HepG2 (cell line): ENCODE measurements at regions not wholly inside any gene's neighbourhood (a gene's known extent, or its start where the extent isn't known, plus 50 kb on each side); places are given as distances from the start of the nearest gene placed in this dataset.

Experiments used
- ATAC-seq: fragments of 200-7000 bp; cut with Tn5 transposase; 3 replicates; pipeline ENCODE4 v1.9.1; 2020; ENCODE audit warnings: mild to moderate bottlenecking, moderate library complexity
- BruUV-seq: library from RNA; stranded (reverse); fragments of 400-500 nt; replicated peaks from 2 replicates; lab custom pipeline; 2021; lab: Mats Ljungman, UMichigan
- CTCF ChIA-PET: fragments of 300-600 bp; formaldehyde crosslinking; extraction: SDS; loops from one replicate; lab custom pipeline; 2021; ENCODE audit warnings: low total read pairs, inconsistent platforms, low intra/inter-chr PET ratio; lab: Yijun Ruan, JAX
- POLR2A ChIA-PET: fragments of 350-600 bp; sonication (Branson Sonifier 250); formaldehyde crosslinking; loops from one replicate; lab custom pipeline; 2020; ENCODE audit warnings: antibody characterized with exemption, inconsistent platforms; lab: Yijun Ruan, JAX
- DNase-seq: peaks from one replicate; pipeline ENCODE4 v3.0.0-alpha.2; 2015; ENCODE audit warnings: low spot score
- FAIRE-seq: peaks from 3 replicates; lab custom pipeline; 2011; peaks lifted over from hg19 to GRCh38; lab: Jason Lieb, UNC
- H2AFZ ChIP-seq: one replicate; pipeline ENCODE4 v1.6.1; 2011; ENCODE audit warnings: low read length, inconsistent platforms
- H3K27ac ChIP-seq: fragments of 300-600 bp; 3 replicates; pipeline ENCODE4 v1.8.0; 2011; ENCODE audit warnings: mixed run types, mild to moderate bottlenecking, mixed read lengths, low read length, inconsistent platforms; ENCODE audit not compliant: insufficient read depth; ENCODE audit errors: extremely low read length
- H3K27me3 ChIP-seq, 2 experiments: fragments of 200-600 bp in 1 of 2; 2 replicates in 1 of 2; 3 replicates in 1 of 2; pipeline versions ENCODE4 v1.6.0 to v1.8.0; 2011; ENCODE audit warnings: low read length in 2 of 2, mild to moderate bottlenecking in 2 of 2, moderate library complexity in 2 of 2, inconsistent platforms in 1 of 2; ENCODE audit not compliant: insufficient read depth in 2 of 2, control insufficient read depth in 1 of 2
- H3K36me3 ChIP-seq, 2 experiments: fragments of 200-600 bp in 1 of 2; replicated peaks in 1 of 2; 2 replicates in 1 of 2; 3 replicates in 1 of 2; pipeline versions ENCODE4 v1.5.1 to v1.8.0; 2011; ENCODE audit warnings: low read length in 2 of 2, inconsistent platforms in 1 of 2; ENCODE audit not compliant: insufficient read depth in 2 of 2, control insufficient read depth in 1 of 2
- H3K4me1 ChIP-seq: 2 replicates; pipeline ENCODE4 v1.5.1; 2012; ENCODE audit warnings: low read length, inconsistent platforms; ENCODE audit not compliant: insufficient read depth
- H3K4me2 ChIP-seq: 2 replicates; pipeline ENCODE4 v1.6.0; 2011; ENCODE audit warnings: low read depth, low read length, inconsistent platforms
- H3K4me3 ChIP-seq, 3 experiments: fragments of 200-600 bp in 1 of 3; sonication (generic), shearing (Covaris generic) in 1 of 3; replicated peaks in 1 of 3; 2 replicates each; pipeline ENCODE4 v1.5.1; 2011 to 2016; ENCODE audit warnings: low read length in 3 of 3, inconsistent platforms in 2 of 3, low read depth in 2 of 3, mild to moderate bottlenecking in 2 of 3, control low read depth in 1 of 3, mixed read lengths in 1 of 3; ENCODE audit not compliant: insufficient read depth in 1 of 3
- H3K79me2 ChIP-seq: one replicate; pipeline ENCODE4 v1.6.1; 2011; ENCODE audit warnings: low read length, inconsistent platforms; ENCODE audit not compliant: insufficient read depth
- H3K9ac ChIP-seq: 2 replicates; pipeline ENCODE4 v1.6.0; 2011; ENCODE audit warnings: mild to moderate bottlenecking, low read depth, low read length, inconsistent platforms; ENCODE audit not compliant: insufficient read depth
- H3K9me3 ChIP-seq: 2 replicates; pipeline ENCODE4 v1.5.1; 2012; ENCODE audit warnings: mild to moderate bottlenecking, low read length
- H4K20me1 ChIP-seq: 2 replicates; pipeline ENCODE4 v1.6.0; 2011; ENCODE audit warnings: inconsistent platforms, mild to moderate bottlenecking, low read length, moderate library complexity; ENCODE audit not compliant: insufficient read depth
- ARNTL ChIP-seq: sonication (generic); formaldehyde crosslinking; IDR thresholded peaks from 2 replicates; pipeline ENCODE4 v1.4.0; 2020; ENCODE audit warnings: mild to moderate bottlenecking, missing genetic modification reagents
- ATF7-NPFF ChIP-seq: sonication (generic); formaldehyde crosslinking; IDR thresholded peaks from 2 replicates; pipeline ENCODE4 v1.8.1; 2023; ENCODE audit warnings: mild to moderate bottlenecking, low read depth, missing genetic modification reagents, moderate library complexity
- FOXO1 ChIP-seq: sonication (generic); formaldehyde crosslinking; IDR thresholded peaks from 2 replicates; pipeline ENCODE4 v1.4.0; 2020; ENCODE audit warnings: missing genetic modification reagents
- JDP2 ChIP-seq: sonication (generic); formaldehyde crosslinking; IDR thresholded peaks from 2 replicates; pipeline ENCODE4 v1.8.1; 2022; ENCODE audit warnings: missing genetic modification reagents, borderline replicate concordance
- KDM4B ChIP-seq: sonication (generic); formaldehyde crosslinking; IDR thresholded peaks from 2 replicates; pipeline ENCODE4 v1.4.0; 2020; ENCODE audit warnings: missing genetic modification reagents
- MATR3 ChIP-seq: sonication (generic); formaldehyde crosslinking; IDR thresholded peaks from 2 replicates; pipeline ENCODE4 v1.4.0; 2020; ENCODE audit warnings: missing genetic modification reagents
- NFE2L2 ChIP-seq: fragments of 150-350 bp; IDR thresholded peaks from 2 replicates; pipeline ENCODE4 v1.6.1; 2014; ENCODE audit warnings: low read length
- POLR2AphosphoS2 ChIP-seq: IDR thresholded peaks from 2 replicates; pipeline ENCODE4 v1.6.1; 2011; ENCODE audit warnings: low read depth, low read length, improper control_type of control experiment
- SNAI1 ChIP-seq: sonication (generic); formaldehyde crosslinking; IDR thresholded peaks from 2 replicates; pipeline ENCODE4 v1.5.0; 2020; ENCODE audit warnings: mild to moderate bottlenecking, missing genetic modification reagents, borderline replicate concordance
- SRSF1 ChIP-seq: fragments of 200-400 bp; formaldehyde crosslinking; optimal IDR thresholded peaks from 2 replicates; pipeline ENCODE3; 2017; ENCODE audit warnings: mild to moderate bottlenecking, low read depth, low read length, moderate library complexity
- XRCC5 ChIP-seq: fragments of 200-400 bp; formaldehyde crosslinking; optimal IDR thresholded peaks from 2 replicates; pipeline ENCODE3; 2017; ENCODE audit warnings: mild to moderate bottlenecking, low read length
- ZFP41 ChIP-seq: sonication (generic); formaldehyde crosslinking; IDR thresholded peaks from 2 replicates; pipeline ENCODE4 v1.4.0; 2020; ENCODE audit warnings: mild to moderate bottlenecking, missing genetic modification reagents, borderline replicate concordance
- ZNF431 ChIP-seq: sonication (generic); formaldehyde crosslinking; IDR thresholded peaks from 2 replicates; pipeline ENCODE4 v1.9.0; 2022; ENCODE audit warnings: missing genetic modification reagents, low read depth, mild to moderate bottlenecking, borderline replicate concordance
- ZSCAN21 ChIP-seq: sonication (generic); formaldehyde crosslinking; IDR thresholded peaks from 2 replicates; pipeline ENCODE4 v1.8.0; 2022; ENCODE audit warnings: mild to moderate bottlenecking, missing genetic modification reagents, moderate library complexity, borderline replicate concordance
- WGBS: methylation state at CpG from one replicate; pipeline ENCODE4 v1.1.6; 2017; ENCODE audit warnings: low lambda C conversion rate; 5-methylcytosine and 5-hydroxymethylcytosine counted together
- in situ Hi-C: cut with HindIII; loops from 2 replicates; pipeline ENCODE4 v1.10.0; 2017; ENCODE audit warnings: low pct_unique_long_range_greater_than_20kb; ENCODE audit not compliant: extremely low pct_ligation_motif_present
- intact Hi-C: fragments of 100-400 bp; cut with micrococcal nuclease; formaldehyde crosslinking; loops from one replicate; pipeline ENCODE4 v1.10.0; 2022; ENCODE audit not compliant: unreplicated experiment
- TF ChIP-seq, protein P1 (sequence below): sonication (generic); formaldehyde crosslinking; IDR thresholded peaks from 2 replicates; pipeline ENCODE4 v1.4.0; 2020; ENCODE audit warnings: missing genetic modification reagents
- TF ChIP-seq, protein P2 (sequence below): sonication (generic); formaldehyde crosslinking; IDR thresholded peaks from 2 replicates; pipeline ENCODE4 v1.4.0; 2020; ENCODE audit warnings: mild to moderate bottlenecking, low read depth, missing genetic modification reagents

DNA sequence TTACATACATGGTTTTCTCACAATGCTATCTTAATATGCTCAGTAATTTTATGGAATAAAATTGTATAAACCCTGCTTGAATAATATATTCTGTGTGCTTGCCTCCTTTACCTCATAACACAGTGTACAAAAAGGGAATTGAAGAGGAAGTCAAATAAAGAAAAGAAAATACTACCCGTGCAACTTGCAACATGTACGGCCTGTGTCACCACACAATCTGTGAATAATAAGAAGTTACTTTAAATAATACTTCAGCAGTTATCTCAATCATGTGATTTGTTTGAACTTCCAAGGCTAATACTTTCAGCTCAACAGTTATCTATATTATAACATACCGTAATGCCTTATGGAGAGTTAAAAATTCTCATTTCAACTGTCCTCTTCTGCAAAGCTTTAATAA lies 58.1 kb upstream of the SATB1 start:
- POLR2A ChIA-PET, result no interaction called here
- H2AFZ ChIP-seq, result no peak overlapping the region
- CTCF ChIA-PET, result no interaction called here

DNA sequence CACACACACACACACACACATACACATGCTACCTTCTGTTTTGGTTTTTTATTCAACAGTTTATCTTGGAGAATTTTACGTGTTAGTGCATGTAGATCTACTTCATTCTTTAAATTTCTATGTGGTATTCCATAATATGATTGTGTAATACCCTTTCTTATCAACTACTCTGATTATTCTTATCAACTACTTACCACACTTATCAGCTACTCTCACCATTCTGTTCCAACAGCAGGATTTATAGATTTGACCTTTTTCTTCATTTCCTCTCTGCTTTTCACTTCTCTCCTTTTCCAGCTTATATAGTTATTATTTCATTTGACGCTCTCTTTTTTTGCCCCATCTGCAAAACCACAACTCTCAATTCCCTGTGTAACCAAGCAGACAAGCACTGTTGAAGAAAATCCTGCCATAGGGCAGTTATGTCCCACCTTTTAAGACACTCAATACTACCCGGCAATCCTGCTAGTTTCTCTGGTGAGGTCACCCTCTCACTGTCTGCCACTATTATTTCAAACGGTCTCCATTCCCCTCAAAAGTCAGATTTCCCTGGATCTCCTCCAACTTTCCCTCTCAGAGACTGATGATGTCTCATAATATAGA lies 56.9 kb upstream of the SATB1 start:
- Histone ChIP-seq H3K36me3 (no peaks in the 10 kb centered on the region), H3K9ac (no peak overlapping the region), H2AFZ (no peak overlapping the region), H3K4me3 (no peak overlapping the region), H3K27ac (no peak overlapping the region), H4K20me1 (no peaks in the 10 kb centered on the region), H3K4me1 (no peaks in the 10 kb centered on the region), H3K79me2 (no peaks in the 10 kb centered on the region), H3K27me3 (no peaks in the 10 kb centered on the region), H3K9me3 (no peaks in the 10 kb centered on the region), H3K4me2 (no peak overlapping the region)
- TF ChIP-seq ZNF431 (CRISPR knock-in tag), result no peak
- TF ChIP-seq POLR2AphosphoS2, result no peak
- TF ChIP-seq ATF7-NPFF (CRISPR knock-in tag), result no peak
- TF ChIP-seq, protein P1, sequence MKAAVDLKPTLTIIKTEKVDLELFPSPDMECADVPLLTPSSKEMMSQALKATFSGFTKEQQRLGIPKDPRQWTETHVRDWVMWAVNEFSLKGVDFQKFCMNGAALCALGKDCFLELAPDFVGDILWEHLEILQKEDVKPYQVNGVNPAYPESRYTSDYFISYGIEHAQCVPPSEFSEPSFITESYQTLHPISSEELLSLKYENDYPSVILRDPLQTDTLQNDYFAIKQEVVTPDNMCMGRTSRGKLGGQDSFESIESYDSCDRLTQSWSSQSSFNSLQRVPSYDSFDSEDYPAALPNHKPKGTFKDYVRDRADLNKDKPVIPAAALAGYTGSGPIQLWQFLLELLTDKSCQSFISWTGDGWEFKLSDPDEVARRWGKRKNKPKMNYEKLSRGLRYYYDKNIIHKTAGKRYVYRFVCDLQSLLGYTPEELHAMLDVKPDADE (CRISPR knock-in tag), result no peak
- TF ChIP-seq MATR3, result no peak
- TF ChIP-seq FOXO1 (CRISPR knock-in tag), result no peak
- TF ChIP-seq, protein P2, sequence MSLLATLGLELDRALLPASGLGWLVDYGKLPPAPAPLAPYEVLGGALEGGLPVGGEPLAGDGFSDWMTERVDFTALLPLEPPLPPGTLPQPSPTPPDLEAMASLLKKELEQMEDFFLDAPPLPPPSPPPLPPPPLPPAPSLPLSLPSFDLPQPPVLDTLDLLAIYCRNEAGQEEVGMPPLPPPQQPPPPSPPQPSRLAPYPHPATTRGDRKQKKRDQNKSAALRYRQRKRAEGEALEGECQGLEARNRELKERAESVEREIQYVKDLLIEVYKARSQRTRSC, result no peak
- no peak for DNase-seq
- ChIA-PET CTCF (no interaction called here), POLR2A (no interaction called here)
- no peak for ATAC-seq
- no TSS peak for BruUV-seq
- no peak for FAIRE-seq
- WGBS, result 3% methylated on average over 4 of the region's 4 CpGs
- intact Hi-C loops (no loop called here), in situ Hi-C loops (no loop called here)

More for the DNA sequence above, 58.1 kb upstream of the SATB1 start:
- no peak for DNase-seq
- no peaks in the 10 kb centered on the region for H3K36me3 ChIP-seq
- 0% methylated on average over 3 of the region's 3 CpGs for WGBS
- H4K20me1 ChIP-seq, result no peaks in the 10 kb centered on the region
- TF ChIP-seq XRCC5 (no peak), SRSF1 (no peak), JDP2 (CRISPR knock-in tag) (no peak), ARNTL (CRISPR knock-in tag) (no peak), SNAI1 (no peak), ZFP41 (CRISPR knock-in tag) (no peak), NFE2L2 (no peak), ZSCAN21 (CRISPR knock-in tag) (no peak), KDM4B (CRISPR knock-in tag) (no peak)
- no TSS peak for BruUV-seq
- H3K79me2 ChIP-seq, result no peaks in the 10 kb centered on the region
- no peaks in the 10 kb centered on the region for H3K9me3 ChIP-seq
- FAIRE-seq, result no peak
- no peak overlapping the region for H3K9ac ChIP-seq
- H3K27ac ChIP-seq, result no peak overlapping the region
- H3K4me3 ChIP-seq, result no peak overlapping the region
- no peaks in the 10 kb centered on the region for H3K4me1 ChIP-seq
- intact Hi-C loops (no loop called here), in situ Hi-C loops (no loop called here)
- no peaks in the 10 kb centered on the region for H3K27me3 ChIP-seq
- no peak overlapping the region for H3K4me2 ChIP-seq
- no peak for ATAC-seq
